ENCODE measurements at regions not wholly inside any gene's neighbourhood (a gene's known extent, or its start where the extent isn't known, plus 50 kb on each side); places are given as distances from the start of the nearest gene placed in this dataset.

GRCh38 chr20:6857927-6858326 lies 90.4 kb downstream of the BMP2 start:
- TF ChIP-seq POLR2A (IDR thresholded peaks at IDR 0.05; ENCODE audit: low read length) (no peak), CTCF (IDR thresholded peaks at IDR 0.05) (no peak), PHF8 (IDR thresholded peaks at IDR 0.05; ENCODE audit: borderline replicate concordance, low read depth) (no peak), REST (IDR thresholded peaks at IDR 0.05) (no peak)

Data from A549 (cell line).